ENCODE measurements at regions not wholly inside any gene's neighbourhood (a gene's known extent, or its start where the extent isn't known, plus 50 kb on each side); places are given as distances from the start of the nearest gene placed in this dataset.

- no peak overlapping the region for H2BK120ac ChIP-seq (replicated peaks; ENCODE audit: low read depth, low read length)
- H2AFZ ChIP-seq (ENCODE audit: low read length), result no peak overlapping the region
- H2BK15ac ChIP-seq (ENCODE audit: low read length), result no peak overlapping the region
- H3K23me2 ChIP-seq (ENCODE audit: low read depth, low read length), result no peaks in the 10 kb centered on the region; the same call in 1 of the 2 replicates
- no peak overlapping the region for H2BK12ac ChIP-seq (ENCODE audit: low read depth, low read length)
- H4K5ac ChIP-seq (ENCODE audit: insufficient read length, low read depth, low read length), result no peak overlapping the region
- TF ChIP-seq SIX5 (IDR thresholded peaks at IDR 0.05; ENCODE audit: low read depth, low read length) (no peak), SUZ12 (IDR thresholded peaks at IDR 0.05; ENCODE audit: low read length) (no peak), NANOG (IDR thresholded peaks at IDR 0.05; ENCODE audit: insufficient read depth, low read depth, low read length, poor library complexity, severe bottlenecking) (no peak), HDAC6 (IDR thresholded peaks at IDR 0.05; ENCODE audit: low read depth, low read length) (no peak)
- H3K56ac ChIP-seq (replicated peaks; ENCODE audit: insufficient read length, low read depth, low read length), result no peak overlapping the region
- no peaks in the 10 kb centered on the region for H4K20me1 ChIP-seq (replicated peaks in 1 of 2; ENCODE audit: control insufficient read depth in 1 of 2, insufficient read depth in 2 of 2, low read length in 2 of 2)
- peaks cover 0 to 3% of the 10 kb centered on the region in 2 experiments; a peak in 1 of 4 replicates for H3K9me3 ChIP-seq (ENCODE audit: insufficient read depth in 2 of 2, low read depth in 1 of 2, low read length in 1 of 2)
- no peak overlapping the region for H2BK20ac ChIP-seq (ENCODE audit: low read length)
- no peak overlapping the region for H3K4ac ChIP-seq (replicated peaks; ENCODE audit: insufficient read length, low read depth, low read length)
- H3K4me2 ChIP-seq (ENCODE audit: insufficient read depth in 1 of 2, low read depth in 2 of 2, low read length in 2 of 2), result no peak overlapping the region
- H3K14ac ChIP-seq (ENCODE audit: insufficient read length), result no peak overlapping the region
- H3K27ac ChIP-seq (ENCODE audit: low read depth, low read length), result no peak overlapping the region
- H2BK5ac ChIP-seq (ENCODE audit: low read depth, low read length), result no peak overlapping the region
- H3K9ac ChIP-seq (replicated peaks in 1 of 4; ENCODE audit: extremely low read depth in 1 of 4, low read depth in 3 of 4, low read length in 3 of 4), result no peak overlapping the region
- no peaks in the 10 kb centered on the region for H3K27me3 ChIP-seq (replicated peaks in 1 of 4; ENCODE audit: control insufficient read depth in 3 of 4, extremely low read depth in 1 of 4, insufficient read depth in 3 of 4, low read length in 3 of 4)
- H3K4me3 ChIP-seq (ENCODE audit: extremely low read depth in 1 of 4, insufficient read depth in 2 of 4, low read depth in 3 of 4, low read length in 4 of 4), result no peak overlapping the region
- no peak overlapping the region for H3K23ac ChIP-seq (ENCODE audit: insufficient read length)
- DNase-seq (ENCODE audit: low read depth in 1 of 2, low spot score in 2 of 2) (no peak), FAIRE-seq (no peak)
- no peaks in the 10 kb centered on the region for H3K36me3 ChIP-seq (ENCODE audit: control insufficient read depth in 2 of 4, insufficient read depth in 4 of 4, low read length in 3 of 4)
- no peaks in the 10 kb centered on the region for H3K79me1 ChIP-seq (ENCODE audit: low read depth, low read length)
- no peaks in the 10 kb centered on the region for H3K4me1 ChIP-seq (replicated peaks in 1 of 4; ENCODE audit: control insufficient read depth in 3 of 4, insufficient read depth in 4 of 4, low read length in 3 of 4)
- CTCF ChIA-PET (ENCODE audit: partially characterized antibody), result interaction anchor here (1.6 kb wide), 1 partner anchor 10 kb away, joined by 3 read pairs; no protein-coding TSS in a partner anchor
- H3K18ac ChIP-seq (ENCODE audit: extremely low read depth, low read length), result no peak overlapping the region
- POLR2A ChIA-PET (ENCODE audit: partially characterized antibody), result interaction anchor here (0.7 kb wide), 1 partner anchor 9 kb away, joined by 3 read pairs; no protein-coding TSS in a partner anchor
- no peaks in the 10 kb centered on the region for H3K79me2 ChIP-seq (ENCODE audit: control insufficient read depth in 1 of 2, insufficient read depth in 2 of 2, low read length in 2 of 2)
- H4K8ac ChIP-seq (ENCODE audit: extremely low read depth, insufficient read depth, low read length), result no peak overlapping the region
- no peak overlapping the region for H4K91ac ChIP-seq (replicated peaks; ENCODE audit: insufficient read length, low read length)
- 87% methylated on average over 3 of the region's 3 CpGs; no CpG with 5 or more reads in 1 of the 2 experiments for WGBS, 2 experiments (ENCODE audit: extremely low coverage in 1 of 2, insufficient coverage in 1 of 2, insufficient read length in 1 of 2, insufficient replicate concordance in 2 of 2, low coverage in 1 of 2, low lambda C conversion rate in 2 of 2, missing lambda C conversion rate in 1 of 2)
- H2AK5ac ChIP-seq (ENCODE audit: low read depth, low read length), result no peak overlapping the region
Measured at GRCh38 chr2:201568217-201568820, 75.0 kb downstream of the TMEM237 start.
